Panc1 (cell line): ENCODE measurements at regions not wholly inside any gene's neighbourhood (a gene's known extent, or its start where the extent isn't known, plus 50 kb on each side); places are given as distances from the start of the nearest gene placed in this dataset.
"Not testable (repeated sequence)": the region's sequence is repeated elsewhere in the genome, so short reads cannot be mapped to it uniquely, and the experiment has no call there.

ENCODE experiments used
- ATAC-seq: fragments of 200-7000 bp; cut with Tn5 transposase; 2 replicates; pipeline ENCODE4 v1.9.1; 2020; ENCODE audit warnings: mild to moderate bottlenecking, moderate library complexity
- BruUV-seq: library from RNA; stranded (reverse); fragments of 400-500 nt; replicated peaks from 2 replicates; lab custom pipeline; 2021; lab: Mats Ljungman, UMichigan
- CTCF ChIA-PET: fragments of 300-600 bp; sonication (Branson Sonifier 250); formaldehyde crosslinking; loops from one replicate; lab custom pipeline; 2022; ENCODE audit warnings: antibody characterized with exemption; lab: Charles Lee
- POLR2A ChIA-PET: fragments of 300-600 bp; sonication (Branson Sonifier 250); formaldehyde crosslinking; loops from one replicate; lab custom pipeline; 2022; ENCODE audit warnings: antibody characterized with exemption; lab: Charles Lee
- DNase-seq: peaks from one replicate; pipeline ENCODE4 v3.0.0-alpha.2; 2010; ENCODE audit warnings: low read depth, low spot score
- H3K27ac ChIP-seq: 2 replicates; pipeline ENCODE4 v1.5.1; 2011; ENCODE audit warnings: mild to moderate bottlenecking, low read length, inconsistent platforms
- H3K27me3 ChIP-seq: fragments of 200-500 bp; sonication (Bioruptor generic); 2 replicates; pipeline ENCODE4 v1.6.0; 2014; ENCODE audit warnings: low read length, inconsistent platforms; ENCODE audit not compliant: control insufficient read depth, insufficient read depth
- H3K36me3 ChIP-seq: fragments of 200-500 bp; sonication (Bioruptor generic); 2 replicates; pipeline ENCODE4 v1.5.1; 2014; ENCODE audit warnings: inconsistent platforms, mild to moderate bottlenecking, low read length, moderate library complexity; ENCODE audit not compliant: control insufficient read depth, insufficient read depth
- H3K4me1 ChIP-seq: 2 replicates; pipeline ENCODE4 v1.5.1; 2011; ENCODE audit warnings: inconsistent platforms, mild to moderate bottlenecking, low read length, moderate library complexity; ENCODE audit not compliant: control insufficient read depth, insufficient read depth
- H3K4me3 ChIP-seq, 2 experiments: 2 replicates each; pipeline ENCODE4 v1.5.1; 2011 to 2012; ENCODE audit warnings: low read depth in 2 of 2, low read length in 2 of 2, mild to moderate bottlenecking in 2 of 2, inconsistent platforms in 1 of 2, moderate library complexity in 1 of 2
- H3K9me3 ChIP-seq: fragments of 200-500 bp; sonication (Bioruptor generic); 2 replicates; pipeline ENCODE4 v1.5.1; 2014; ENCODE audit warnings: low read depth, mild to moderate bottlenecking, inconsistent platforms, low read length, moderate library complexity; ENCODE audit not compliant: control insufficient read depth, insufficient read depth
- POLR2AphosphoS5 ChIP-seq: IDR thresholded peaks from 2 replicates; pipeline ENCODE4 v1.6.1; 2012; ENCODE audit warnings: mild to moderate bottlenecking, low read depth, low read length, moderate library complexity
- SIN3A ChIP-seq: IDR thresholded peaks from 2 replicates; pipeline ENCODE4 v1.6.1; 2012; ENCODE audit warnings: low read depth, mild to moderate bottlenecking, low read length, moderate library complexity, borderline replicate concordance; ENCODE audit not compliant: insufficient read depth
- TCF7L2 ChIP-seq: IDR thresholded peaks from 2 replicates; pipeline ENCODE4 v1.6.1; 2011; ENCODE audit warnings: mild to moderate bottlenecking, low read depth, low read length, inconsistent platforms
- in situ Hi-C: cut with HindIII; loops from 2 replicates; pipeline ENCODE4 v1.10.0; 2016; ENCODE audit warnings: low sequenced_read_pairs, low pct_unique_long_range_greater_than_20kb
- intact Hi-C: fragments of 100-400 bp; cut with micrococcal nuclease; formaldehyde crosslinking; loops from one replicate; pipeline ENCODE4 v1.10.0; 2022; ENCODE audit not compliant: unreplicated experiment
- TF ChIP-seq, protein P1 (sequence below): fragments of 450-650 bp; IDR thresholded peaks from 2 replicates; pipeline ENCODE4 v1.5.1; 2017; ENCODE audit warnings: mild to moderate bottlenecking
- TF ChIP-seq, protein P2 (sequence below), 2 experiments: IDR thresholded peaks; 2 replicates each; pipeline ENCODE4 v1.6.1; 2011 to 2012; ENCODE audit warnings: low read depth in 2 of 2, control low read depth in 1 of 2, low read length in 1 of 2, mild to moderate bottlenecking in 1 of 2, moderate library complexity in 1 of 2; ENCODE audit not compliant: insufficient read depth in 1 of 2

DNA sequence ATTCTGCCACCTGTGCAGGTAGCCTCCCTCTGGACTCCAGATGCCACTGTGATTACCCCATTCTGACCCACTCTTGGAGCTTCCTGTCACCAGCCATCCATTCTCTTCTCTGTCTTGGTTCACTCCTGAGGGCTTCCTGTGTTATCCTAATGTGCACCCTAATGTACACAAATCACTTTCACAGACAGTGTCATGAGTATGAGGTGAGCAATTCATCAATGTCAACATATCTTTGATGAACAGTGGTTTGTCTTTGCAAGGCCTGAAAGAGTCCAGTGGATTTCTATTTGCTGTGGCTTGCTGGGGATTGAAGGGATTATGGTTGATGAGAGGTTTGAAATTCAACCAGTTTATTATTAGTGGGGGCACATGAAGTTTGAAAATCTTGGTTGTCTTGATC lies 63.8 kb upstream of the EEF1E1 start:
- no peak for TF ChIP-seq TCF7L2
- TF ChIP-seq, protein P1, sequence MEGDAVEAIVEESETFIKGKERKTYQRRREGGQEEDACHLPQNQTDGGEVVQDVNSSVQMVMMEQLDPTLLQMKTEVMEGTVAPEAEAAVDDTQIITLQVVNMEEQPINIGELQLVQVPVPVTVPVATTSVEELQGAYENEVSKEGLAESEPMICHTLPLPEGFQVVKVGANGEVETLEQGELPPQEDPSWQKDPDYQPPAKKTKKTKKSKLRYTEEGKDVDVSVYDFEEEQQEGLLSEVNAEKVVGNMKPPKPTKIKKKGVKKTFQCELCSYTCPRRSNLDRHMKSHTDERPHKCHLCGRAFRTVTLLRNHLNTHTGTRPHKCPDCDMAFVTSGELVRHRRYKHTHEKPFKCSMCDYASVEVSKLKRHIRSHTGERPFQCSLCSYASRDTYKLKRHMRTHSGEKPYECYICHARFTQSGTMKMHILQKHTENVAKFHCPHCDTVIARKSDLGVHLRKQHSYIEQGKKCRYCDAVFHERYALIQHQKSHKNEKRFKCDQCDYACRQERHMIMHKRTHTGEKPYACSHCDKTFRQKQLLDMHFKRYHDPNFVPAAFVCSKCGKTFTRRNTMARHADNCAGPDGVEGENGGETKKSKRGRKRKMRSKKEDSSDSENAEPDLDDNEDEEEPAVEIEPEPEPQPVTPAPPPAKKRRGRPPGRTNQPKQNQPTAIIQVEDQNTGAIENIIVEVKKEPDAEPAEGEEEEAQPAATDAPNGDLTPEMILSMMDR, result no peak
- TF ChIP-seq, protein P2, sequence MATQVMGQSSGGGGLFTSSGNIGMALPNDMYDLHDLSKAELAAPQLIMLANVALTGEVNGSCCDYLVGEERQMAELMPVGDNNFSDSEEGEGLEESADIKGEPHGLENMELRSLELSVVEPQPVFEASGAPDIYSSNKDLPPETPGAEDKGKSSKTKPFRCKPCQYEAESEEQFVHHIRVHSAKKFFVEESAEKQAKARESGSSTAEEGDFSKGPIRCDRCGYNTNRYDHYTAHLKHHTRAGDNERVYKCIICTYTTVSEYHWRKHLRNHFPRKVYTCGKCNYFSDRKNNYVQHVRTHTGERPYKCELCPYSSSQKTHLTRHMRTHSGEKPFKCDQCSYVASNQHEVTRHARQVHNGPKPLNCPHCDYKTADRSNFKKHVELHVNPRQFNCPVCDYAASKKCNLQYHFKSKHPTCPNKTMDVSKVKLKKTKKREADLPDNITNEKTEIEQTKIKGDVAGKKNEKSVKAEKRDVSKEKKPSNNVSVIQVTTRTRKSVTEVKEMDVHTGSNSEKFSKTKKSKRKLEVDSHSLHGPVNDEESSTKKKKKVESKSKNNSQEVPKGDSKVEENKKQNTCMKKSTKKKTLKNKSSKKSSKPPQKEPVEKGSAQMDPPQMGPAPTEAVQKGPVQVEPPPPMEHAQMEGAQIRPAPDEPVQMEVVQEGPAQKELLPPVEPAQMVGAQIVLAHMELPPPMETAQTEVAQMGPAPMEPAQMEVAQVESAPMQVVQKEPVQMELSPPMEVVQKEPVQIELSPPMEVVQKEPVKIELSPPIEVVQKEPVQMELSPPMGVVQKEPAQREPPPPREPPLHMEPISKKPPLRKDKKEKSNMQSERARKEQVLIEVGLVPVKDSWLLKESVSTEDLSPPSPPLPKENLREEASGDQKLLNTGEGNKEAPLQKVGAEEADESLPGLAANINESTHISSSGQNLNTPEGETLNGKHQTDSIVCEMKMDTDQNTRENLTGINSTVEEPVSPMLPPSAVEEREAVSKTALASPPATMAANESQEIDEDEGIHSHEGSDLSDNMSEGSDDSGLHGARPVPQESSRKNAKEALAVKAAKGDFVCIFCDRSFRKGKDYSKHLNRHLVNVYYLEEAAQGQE (IDR thresholded peaks at IDR 0.05; ENCODE audit: insufficient read depth in 1 of 2, low read depth in 2 of 2, low read length in 1 of 2), result no peak
- TF ChIP-seq POLR2AphosphoS5, result no peak
- TF ChIP-seq SIN3A, result no peak
- H3K27me3 ChIP-seq, result no peaks in the 10 kb centered on the region
- in situ Hi-C loops (no loop called here), intact Hi-C loops (no loop called here)
- H3K27ac ChIP-seq, result no peak overlapping the region
- H3K9me3 ChIP-seq, result no peaks in the 10 kb centered on the region
- H3K4me1 ChIP-seq, result no peaks in the 10 kb centered on the region
- no peaks in the 10 kb centered on the region for H3K36me3 ChIP-seq
- POLR2A ChIA-PET, result interaction anchor here (0.7 kb wide), 1 partner anchor 54 kb away, joined by 4 read pairs; no protein-coding TSS in a partner anchor
- no peak overlapping the region for H3K4me3 ChIP-seq
- DNase-seq (no peak), ATAC-seq (no peak)
- no TSS peak for BruUV-seq
- CTCF ChIA-PET, result interaction anchor here (0.6 kb wide), 1 partner anchor 847 kb away, joined by 3 read pairs; no protein-coding TSS in a partner anchor

DNA sequence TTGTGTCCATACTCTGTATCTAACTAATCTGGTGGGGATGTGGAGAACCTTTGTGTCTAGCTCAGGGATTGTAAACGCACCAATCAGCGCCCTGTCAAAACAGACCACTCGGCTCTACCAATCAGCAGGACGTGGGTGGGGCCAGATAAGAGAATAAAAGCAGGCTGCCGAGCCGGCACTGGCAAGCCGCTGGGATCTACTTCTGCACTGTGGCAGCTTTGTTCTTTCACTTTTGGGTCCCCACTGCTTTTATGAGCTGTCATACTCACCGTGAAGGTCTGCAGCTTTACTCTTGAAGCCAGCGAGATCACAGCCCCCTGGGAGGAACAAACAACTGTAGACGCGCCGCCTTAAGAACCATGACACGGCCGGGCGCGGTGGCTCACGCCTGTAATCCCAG lies 62.7 kb upstream of the EEF1E1 start:
- CTCF ChIA-PET, H3K27ac ChIP-seq, DNase-seq, H3K36me3 ChIP-seq, intact Hi-C loops, H3K4me1 ChIP-seq, H3K4me3 ChIP-seq, H3K9me3 ChIP-seq, H3K27me3 ChIP-seq, BruUV-seq, in situ Hi-C loops, POLR2A ChIA-PET, ATAC-seq: not testable (repeated sequence)

DNA sequence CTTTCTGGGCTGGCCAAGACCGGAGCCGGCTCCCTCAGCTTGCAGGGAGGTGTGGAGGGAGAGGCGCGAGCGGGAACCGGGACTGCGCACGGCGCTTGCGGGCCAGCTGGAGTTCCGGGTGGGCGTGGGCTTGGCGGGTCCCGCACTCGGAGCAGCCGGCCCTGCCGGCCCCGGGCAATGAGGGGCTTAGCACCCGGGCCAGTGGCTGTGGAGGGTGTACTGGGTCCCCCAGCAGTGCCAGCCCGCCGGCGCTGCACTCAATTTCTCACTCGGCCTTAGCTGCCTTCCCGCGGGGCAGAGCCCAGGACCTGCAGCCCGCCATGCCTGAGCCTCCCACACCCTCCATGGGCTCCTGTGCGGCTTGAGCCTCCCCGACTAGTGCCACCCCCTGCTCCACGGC lies 61.9 kb upstream of the EEF1E1 start:
- H3K9me3 ChIP-seq, POLR2A ChIA-PET, DNase-seq, H3K27me3 ChIP-seq, H3K27ac ChIP-seq, CTCF ChIA-PET, in situ Hi-C loops, H3K4me1 ChIP-seq, BruUV-seq, ATAC-seq, H3K4me3 ChIP-seq, H3K36me3 ChIP-seq, intact Hi-C loops: not testable (repeated sequence)
